H1 (cell line): ENCODE measurements at regions not wholly inside any gene's neighbourhood (a gene's known extent, or its start where the extent isn't known, plus 50 kb on each side); places are given as distances from the start of the nearest gene placed in this dataset.

Source experiments
- EZH2 ChIP-seq: fragments of 200-600 bp; sonication (generic); IDR thresholded peaks from 2 replicates; pipeline ENCODE4 v1.7.1; 2012; ENCODE audit warnings: low read depth, mild to moderate bottlenecking, moderate library complexity, low read length, inconsistent platforms; ENCODE audit not compliant: severe bottlenecking
- KDM1A ChIP-seq: fragments of 200-600, 300-600 bp; sonication (generic); IDR thresholded peaks from 2 replicates; pipeline ENCODE4 v1.7.1; 2016; ENCODE audit warnings: mild to moderate bottlenecking, low read length, borderline replicate concordance
- NRF1 ChIP-seq: IDR thresholded peaks from 2 replicates; pipeline ENCODE4 v1.6.1; 2011; ENCODE audit warnings: mild to moderate bottlenecking, low read depth, low read length, improper control_type of control experiment
- SP4 ChIP-seq: IDR thresholded peaks from 2 replicates; pipeline ENCODE4 v1.6.1; 2012; ENCODE audit warnings: low read length, inconsistent platforms
- TF ChIP-seq, protein P1 (sequence below): fragments of 300-600 bp; sonication (generic); IDR thresholded peaks from 2 replicates; pipeline ENCODE4 v1.7.1; 2012; ENCODE audit warnings: low read length, moderate library complexity, mild to moderate bottlenecking, inconsistent platforms; ENCODE audit not compliant: insufficient replicate concordance

DNA sequence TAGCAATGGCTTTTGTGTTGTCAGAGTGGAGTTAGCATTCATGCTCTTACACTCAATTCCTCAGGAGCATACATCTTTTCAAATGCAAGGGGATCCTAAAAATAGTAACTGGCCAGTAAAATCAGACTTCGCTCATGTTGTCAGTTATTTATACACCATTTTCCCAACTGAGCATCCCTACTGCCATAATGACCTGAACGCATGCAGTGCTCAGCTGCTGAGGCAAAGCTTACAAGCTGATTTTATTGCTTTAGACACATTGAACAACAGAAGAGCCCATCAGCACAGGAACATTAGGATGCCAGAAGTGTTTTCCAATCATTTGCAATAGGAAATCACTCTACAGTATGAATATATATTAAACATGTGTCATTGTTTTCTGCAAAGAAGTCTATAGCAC is 689.7 kb upstream of the BCHE start (continued):
- TF ChIP-seq, protein P1, sequence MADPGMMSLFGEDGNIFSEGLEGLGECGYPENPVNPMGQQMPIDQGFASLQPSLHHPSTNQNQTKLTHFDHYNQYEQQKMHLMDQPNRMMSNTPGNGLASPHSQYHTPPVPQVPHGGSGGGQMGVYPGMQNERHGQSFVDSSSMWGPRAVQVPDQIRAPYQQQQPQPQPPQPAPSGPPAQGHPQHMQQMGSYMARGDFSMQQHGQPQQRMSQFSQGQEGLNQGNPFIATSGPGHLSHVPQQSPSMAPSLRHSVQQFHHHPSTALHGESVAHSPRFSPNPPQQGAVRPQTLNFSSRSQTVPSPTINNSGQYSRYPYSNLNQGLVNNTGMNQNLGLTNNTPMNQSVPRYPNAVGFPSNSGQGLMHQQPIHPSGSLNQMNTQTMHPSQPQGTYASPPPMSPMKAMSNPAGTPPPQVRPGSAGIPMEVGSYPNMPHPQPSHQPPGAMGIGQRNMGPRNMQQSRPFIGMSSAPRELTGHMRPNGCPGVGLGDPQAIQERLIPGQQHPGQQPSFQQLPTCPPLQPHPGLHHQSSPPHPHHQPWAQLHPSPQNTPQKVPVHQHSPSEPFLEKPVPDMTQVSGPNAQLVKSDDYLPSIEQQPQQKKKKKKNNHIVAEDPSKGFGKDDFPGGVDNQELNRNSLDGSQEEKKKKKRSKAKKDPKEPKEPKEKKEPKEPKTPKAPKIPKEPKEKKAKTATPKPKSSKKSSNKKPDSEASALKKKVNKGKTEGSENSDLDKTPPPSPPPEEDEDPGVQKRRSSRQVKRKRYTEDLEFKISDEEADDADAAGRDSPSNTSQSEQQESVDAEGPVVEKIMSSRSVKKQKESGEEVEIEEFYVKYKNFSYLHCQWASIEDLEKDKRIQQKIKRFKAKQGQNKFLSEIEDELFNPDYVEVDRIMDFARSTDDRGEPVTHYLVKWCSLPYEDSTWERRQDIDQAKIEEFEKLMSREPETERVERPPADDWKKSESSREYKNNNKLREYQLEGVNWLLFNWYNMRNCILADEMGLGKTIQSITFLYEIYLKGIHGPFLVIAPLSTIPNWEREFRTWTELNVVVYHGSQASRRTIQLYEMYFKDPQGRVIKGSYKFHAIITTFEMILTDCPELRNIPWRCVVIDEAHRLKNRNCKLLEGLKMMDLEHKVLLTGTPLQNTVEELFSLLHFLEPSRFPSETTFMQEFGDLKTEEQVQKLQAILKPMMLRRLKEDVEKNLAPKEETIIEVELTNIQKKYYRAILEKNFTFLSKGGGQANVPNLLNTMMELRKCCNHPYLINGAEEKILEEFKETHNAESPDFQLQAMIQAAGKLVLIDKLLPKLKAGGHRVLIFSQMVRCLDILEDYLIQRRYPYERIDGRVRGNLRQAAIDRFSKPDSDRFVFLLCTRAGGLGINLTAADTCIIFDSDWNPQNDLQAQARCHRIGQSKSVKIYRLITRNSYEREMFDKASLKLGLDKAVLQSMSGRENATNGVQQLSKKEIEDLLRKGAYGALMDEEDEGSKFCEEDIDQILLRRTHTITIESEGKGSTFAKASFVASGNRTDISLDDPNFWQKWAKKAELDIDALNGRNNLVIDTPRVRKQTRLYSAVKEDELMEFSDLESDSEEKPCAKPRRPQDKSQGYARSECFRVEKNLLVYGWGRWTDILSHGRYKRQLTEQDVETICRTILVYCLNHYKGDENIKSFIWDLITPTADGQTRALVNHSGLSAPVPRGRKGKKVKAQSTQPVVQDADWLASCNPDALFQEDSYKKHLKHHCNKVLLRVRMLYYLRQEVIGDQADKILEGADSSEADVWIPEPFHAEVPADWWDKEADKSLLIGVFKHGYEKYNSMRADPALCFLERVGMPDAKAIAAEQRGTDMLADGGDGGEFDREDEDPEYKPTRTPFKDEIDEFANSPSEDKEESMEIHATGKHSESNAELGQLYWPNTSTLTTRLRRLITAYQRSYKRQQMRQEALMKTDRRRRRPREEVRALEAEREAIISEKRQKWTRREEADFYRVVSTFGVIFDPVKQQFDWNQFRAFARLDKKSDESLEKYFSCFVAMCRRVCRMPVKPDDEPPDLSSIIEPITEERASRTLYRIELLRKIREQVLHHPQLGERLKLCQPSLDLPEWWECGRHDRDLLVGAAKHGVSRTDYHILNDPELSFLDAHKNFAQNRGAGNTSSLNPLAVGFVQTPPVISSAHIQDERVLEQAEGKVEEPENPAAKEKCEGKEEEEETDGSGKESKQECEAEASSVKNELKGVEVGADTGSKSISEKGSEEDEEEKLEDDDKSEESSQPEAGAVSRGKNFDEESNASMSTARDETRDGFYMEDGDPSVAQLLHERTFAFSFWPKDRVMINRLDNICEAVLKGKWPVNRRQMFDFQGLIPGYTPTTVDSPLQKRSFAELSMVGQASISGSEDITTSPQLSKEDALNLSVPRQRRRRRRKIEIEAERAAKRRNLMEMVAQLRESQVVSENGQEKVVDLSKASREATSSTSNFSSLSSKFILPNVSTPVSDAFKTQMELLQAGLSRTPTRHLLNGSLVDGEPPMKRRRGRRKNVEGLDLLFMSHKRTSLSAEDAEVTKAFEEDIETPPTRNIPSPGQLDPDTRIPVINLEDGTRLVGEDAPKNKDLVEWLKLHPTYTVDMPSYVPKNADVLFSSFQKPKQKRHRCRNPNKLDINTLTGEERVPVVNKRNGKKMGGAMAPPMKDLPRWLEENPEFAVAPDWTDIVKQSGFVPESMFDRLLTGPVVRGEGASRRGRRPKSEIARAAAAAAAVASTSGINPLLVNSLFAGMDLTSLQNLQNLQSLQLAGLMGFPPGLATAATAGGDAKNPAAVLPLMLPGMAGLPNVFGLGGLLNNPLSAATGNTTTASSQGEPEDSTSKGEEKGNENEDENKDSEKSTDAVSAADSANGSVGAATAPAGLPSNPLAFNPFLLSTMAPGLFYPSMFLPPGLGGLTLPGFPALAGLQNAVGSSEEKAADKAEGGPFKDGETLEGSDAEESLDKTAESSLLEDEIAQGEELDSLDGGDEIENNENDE = no peak
- TF ChIP-seq EZH2 = no peak
- no peak for TF ChIP-seq NRF1
- no peak for TF ChIP-seq KDM1A
- no peak for TF ChIP-seq SP4
- TF ChIP-seq, all 59 proteins: peak for 0
